HG03558 (cell line): ENCODE measurements at regions not wholly inside any gene's neighbourhood (a gene's known extent, or its start where the extent isn't known, plus 50 kb on each side); places are given as distances from the start of the nearest gene placed in this dataset.

Experiments used
- ATAC-seq: cut with Tn5 transposase; IDR thresholded peaks from one replicate; pipeline ENCODE4 v1.9.1; 2021; ENCODE audit warnings: moderate number of reproducible peaks; ENCODE audit not compliant: unreplicated experiment; ENCODE audit errors: extremely low read depth

GRCh38 chr4:180727478-180727877 lies 1515.7 kb upstream of the TENM3 start:
- ATAC-seq = no peak

GRCh38 chr4:180734753-180735432 lies 1508.3 kb upstream of the TENM3 start:
- no peak for ATAC-seq

GRCh38 chr4:180741703-180742102 lies 1501.5 kb upstream of the TENM3 start:
- no peak for ATAC-seq

- no peak for ATAC-seq
Observed at GRCh38 chr4:180745019-180745418, 1498.2 kb upstream of the TENM3 start.

- no peak for ATAC-seq
Observed at GRCh38 chr4:180751009-180751408, 1492.2 kb upstream of the TENM3 start.

GRCh38 chr4:180757927-180758326 lies 1485.3 kb upstream of the TENM3 start:
- ATAC-seq = no peak

GRCh38 chr4:180766045-180766444 lies 1477.2 kb upstream of the TENM3 start:
- no peak for ATAC-seq

GRCh38 chr4:180766944-180767729 lies 1476.1 kb upstream of the TENM3 start:
- ATAC-seq = no peak

GRCh38 chr4:180768610-180769009 lies 1474.6 kb upstream of the TENM3 start:
- no peak for ATAC-seq

- ATAC-seq = no peak
Observed at GRCh38 chr4:180769791-180770190, 1473.4 kb upstream of the TENM3 start.

- no peak for ATAC-seq
Observed at GRCh38 chr4:180770265-180770664, 1472.9 kb upstream of the TENM3 start.

- no peak for ATAC-seq
Observed at GRCh38 chr4:180784940-180785339, 1458.3 kb upstream of the TENM3 start.

- ATAC-seq = no peak
Observed at GRCh38 chr4:180788729-180789128, 1454.5 kb upstream of the TENM3 start.

- no peak for ATAC-seq
Observed at GRCh38 chr4:180789929-180790328, 1453.3 kb upstream of the TENM3 start.

GRCh38 chr4:180790471-180790870 lies 1452.7 kb upstream of the TENM3 start:
- no peak for ATAC-seq

- no peak for ATAC-seq
Observed at GRCh38 chr4:180792541-180792940, 1450.7 kb upstream of the TENM3 start.

- ATAC-seq = no peak
Observed at GRCh38 chr4:180794333-180794732, 1448.9 kb upstream of the TENM3 start.

GRCh38 chr4:180798036-180798577 lies 1445.1 kb upstream of the TENM3 start:
- ATAC-seq = no peak

GRCh38 chr4:180799798-180800197 lies 1443.4 kb upstream of the TENM3 start:
- ATAC-seq = no peak

GRCh38 chr4:180805101-180805500 lies 1438.1 kb upstream of the TENM3 start:
- no peak for ATAC-seq

- ATAC-seq = no peak
Observed at GRCh38 chr4:180808862-180809261, 1434.3 kb upstream of the TENM3 start.

- ATAC-seq = no peak
Observed at GRCh38 chr4:180809439-180809838, 1433.8 kb upstream of the TENM3 start.
